GM13977 (cell line): ENCODE measurements at regions not wholly inside any gene's neighbourhood (a gene's known extent, or its start where the extent isn't known, plus 50 kb on each side); places are given as distances from the start of the nearest gene placed in this dataset.
"Not testable (repeated sequence)": the region's sequence is repeated elsewhere in the genome, so short reads cannot be mapped to it uniquely, and the experiment has no call there.

Experiments
- DNase-seq: peaks from one replicate; pipeline ENCODE4 v3.0.0; 2012; ENCODE audit warnings: low spot score
- in situ Hi-C: fragments of 300-500 bp; cut with MboI; formaldehyde crosslinking; loops from one replicate; pipeline ENCODE4 v1.12.0; 2022; ENCODE audit warnings: low sequenced_read_pairs, low pct_unique_long_range_greater_than_20kb, mixed read lengths, inconsistent platforms; ENCODE audit not compliant: unreplicated experiment

DNA sequence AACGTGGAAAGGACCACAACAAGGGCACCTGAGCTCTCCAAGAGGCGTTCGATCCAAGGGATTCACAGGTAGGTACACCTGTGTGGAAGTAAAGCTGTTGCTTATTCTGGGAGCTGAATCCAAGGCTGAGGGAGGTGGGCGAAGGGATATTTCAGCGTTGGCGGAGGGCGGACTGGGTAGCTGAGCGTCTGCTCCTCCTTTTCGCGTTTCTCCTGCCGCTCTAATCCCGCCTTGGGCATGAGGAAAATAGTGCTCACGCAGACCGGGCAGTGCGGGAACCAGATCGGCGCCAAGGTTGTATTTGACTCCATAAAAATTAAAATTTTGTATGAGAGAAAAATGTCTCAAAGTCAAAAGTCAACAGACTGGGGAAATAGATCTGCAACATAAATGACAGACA, 3966.2 kb upstream of the OR11H1 start:
- in situ Hi-C loops, DNase-seq: not testable (repeated sequence)

- in situ Hi-C loops, DNase-seq: not testable (repeated sequence)
Observed at GRCh38 chr22:11568837-11569563, 3959.0 kb upstream of the OR11H1 start.

GRCh38 chr22:11569564-11569940, 3958.4 kb upstream of the OR11H1 start:
- DNase-seq, in situ Hi-C loops: not testable (repeated sequence)

GRCh38 chr22:11573154-11573553, 3954.8 kb upstream of the OR11H1 start:
- DNase-seq, in situ Hi-C loops: not testable (repeated sequence)

DNA sequence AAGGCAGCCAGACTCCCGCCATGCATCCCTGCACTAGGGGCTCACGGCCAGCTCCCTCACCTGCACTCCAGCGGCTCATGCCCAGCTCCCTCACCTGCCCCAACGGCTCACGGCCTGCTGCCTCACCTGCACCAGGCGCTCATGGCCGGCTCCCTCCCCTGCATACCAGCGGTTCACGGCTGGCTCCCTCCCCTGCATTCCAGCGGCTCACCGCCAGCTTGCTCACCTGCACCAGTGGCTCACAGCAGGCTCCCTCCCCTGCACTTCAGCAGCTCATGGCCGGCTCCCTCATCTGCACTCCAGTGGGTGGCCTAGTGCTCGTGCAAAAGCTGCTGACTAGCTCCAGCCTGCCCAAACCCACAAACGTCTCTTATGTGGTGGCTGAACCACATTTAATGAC, 3953.8 kb upstream of the OR11H1 start:
- in situ Hi-C loops, DNase-seq: not testable (repeated sequence)

DNA sequence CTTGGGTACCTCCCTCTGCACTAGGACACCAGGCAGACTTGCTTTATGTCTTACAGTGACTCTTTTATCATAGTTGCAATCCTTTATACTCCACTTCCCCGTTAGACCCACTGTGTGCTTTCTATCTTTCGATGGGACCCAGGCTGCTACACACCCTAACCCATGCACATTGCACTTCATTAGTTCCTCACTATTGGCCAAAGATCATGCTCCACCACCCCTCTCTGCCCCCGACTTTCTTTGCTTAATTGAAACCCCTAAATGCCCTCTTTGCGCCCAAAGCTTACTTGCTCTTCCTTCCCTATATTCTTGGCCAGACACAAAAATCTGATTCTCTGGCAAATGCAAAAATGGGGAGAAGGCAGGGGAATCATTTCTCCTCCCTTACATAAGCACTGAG, 3953.3 kb upstream of the OR11H1 start:
- in situ Hi-C loops, DNase-seq: not testable (repeated sequence)

DNA sequence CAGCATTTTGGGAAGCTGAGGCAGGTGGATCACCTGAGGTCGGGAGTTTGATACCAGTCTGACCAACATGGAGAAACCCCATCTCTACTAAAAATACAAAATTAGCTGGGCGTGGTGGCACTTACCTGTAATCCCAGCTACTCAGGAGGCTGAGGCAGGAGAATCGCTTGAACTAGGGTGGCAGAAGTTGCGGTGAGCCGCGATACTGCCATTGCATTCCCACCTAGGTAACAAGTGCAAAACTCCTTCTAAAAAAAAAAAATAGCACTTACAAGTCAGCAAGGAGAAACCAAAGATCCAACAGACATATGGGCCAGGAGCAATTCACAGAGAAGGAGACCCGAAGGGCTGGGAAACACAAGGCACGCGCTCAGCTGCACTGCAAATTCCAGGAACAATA, 3951.3 kb upstream of the OR11H1 start:
- in situ Hi-C loops, DNase-seq: not testable (repeated sequence)

DNA sequence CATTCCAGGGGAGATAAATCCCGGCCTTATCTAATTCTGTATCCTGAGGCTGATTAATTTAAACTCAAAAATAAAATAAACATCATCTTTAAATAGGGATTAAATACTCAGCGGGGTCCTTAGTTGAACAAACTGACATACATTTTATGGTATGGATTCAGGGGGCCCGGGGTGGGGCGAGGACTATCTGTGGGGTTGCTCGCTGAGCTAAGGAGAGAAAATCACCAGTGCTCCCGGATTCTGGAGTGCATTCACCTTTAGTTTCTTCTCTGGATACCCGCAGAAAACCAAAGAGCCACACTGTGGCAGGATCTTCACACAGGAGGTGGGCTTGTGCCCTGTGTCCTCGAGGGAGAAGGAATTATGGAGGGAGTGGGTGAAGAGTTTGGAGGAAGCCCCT, 3949.9 kb upstream of the OR11H1 start:
- in situ Hi-C loops, DNase-seq: not testable (repeated sequence)

- DNase-seq, in situ Hi-C loops: not testable (repeated sequence)
Observed at GRCh38 chr22:11578551-11578950, 3949.4 kb upstream of the OR11H1 start.

DNA sequence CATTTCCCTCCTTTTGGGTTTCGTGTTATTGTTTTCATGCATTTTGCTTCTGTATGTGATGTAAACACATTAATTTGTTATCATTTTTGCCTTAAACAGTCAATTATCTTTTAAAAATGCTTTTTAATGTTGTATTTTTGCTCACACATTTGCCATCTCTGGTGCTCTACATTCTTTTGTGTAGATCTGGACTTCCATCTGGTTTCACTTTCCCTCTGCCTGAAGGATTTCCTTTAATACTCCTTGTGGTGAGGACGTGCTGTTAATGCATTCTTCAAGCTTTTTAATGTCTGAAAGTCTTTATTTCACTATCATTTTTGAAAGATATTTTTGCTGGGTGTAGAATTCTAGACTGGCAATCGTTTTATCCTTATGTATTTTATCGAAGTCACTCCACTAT, 3945.9 kb upstream of the OR11H1 start:
- in situ Hi-C loops, result not testable (repeated sequence)

DNA sequence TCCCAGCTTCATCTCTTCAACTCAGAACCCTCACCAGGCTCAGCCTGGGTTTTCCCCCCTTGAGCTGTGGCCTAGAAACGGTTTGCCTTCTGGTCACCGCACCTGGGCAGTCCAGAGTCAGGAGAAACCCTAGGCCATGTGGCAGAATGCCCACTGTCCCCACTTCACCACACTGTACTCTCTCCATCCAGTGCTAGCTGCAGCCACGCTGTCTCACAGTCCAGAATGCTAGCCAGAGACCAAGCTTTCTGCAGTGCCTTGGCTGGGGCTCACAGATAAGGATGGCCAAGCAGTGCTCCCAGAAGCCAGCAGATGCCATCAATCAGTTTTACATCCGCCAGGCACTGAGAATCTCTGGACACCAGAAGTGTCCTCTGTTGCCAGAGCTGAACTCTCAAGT, 3943.8 kb upstream of the OR11H1 start:
- in situ Hi-C loops, DNase-seq: not testable (repeated sequence)

More for the DNA sequence above, 3945.9 kb upstream of the OR11H1 start:
- DNase-seq, result not testable (repeated sequence)

- in situ Hi-C loops, DNase-seq: not testable (repeated sequence)
Observed at GRCh38 chr22:11594552-11594951, 3933.4 kb upstream of the OR11H1 start.

DNA sequence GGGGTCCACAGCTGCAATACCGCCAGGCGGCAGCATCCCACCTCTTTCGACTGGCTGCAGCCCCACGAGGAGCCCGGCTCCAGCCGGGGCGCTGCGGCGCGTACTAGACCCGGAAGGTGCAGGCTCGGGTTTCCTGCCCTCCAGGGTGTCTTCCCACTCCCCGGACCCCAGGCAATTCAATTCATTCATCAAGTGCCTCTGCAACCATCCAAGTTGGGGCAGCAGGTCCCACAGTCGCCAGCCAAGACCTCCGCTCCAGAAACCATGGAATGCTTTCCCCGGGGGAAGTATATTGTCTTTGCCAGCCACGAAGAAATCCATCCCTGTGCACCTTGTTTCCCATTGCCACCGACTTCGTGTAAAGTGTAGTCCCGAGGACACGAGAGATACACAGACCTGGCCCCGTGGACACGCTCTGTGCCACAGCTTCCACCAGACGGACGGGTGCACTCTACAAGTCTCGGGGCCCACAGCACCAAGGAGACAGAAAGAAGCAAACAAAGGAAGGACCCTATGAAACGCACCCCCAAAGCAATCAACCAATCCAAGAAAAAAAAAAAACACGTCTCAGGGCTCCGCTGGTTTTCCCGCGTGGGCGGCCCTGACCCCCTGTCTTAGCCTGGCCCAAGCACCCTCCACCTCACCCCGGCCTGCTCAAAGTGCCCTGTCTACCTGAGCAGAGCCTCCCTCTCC, 3930.2 kb upstream of the OR11H1 start:
- in situ Hi-C loops, DNase-seq: not testable (repeated sequence)
